ENCODE measurements at regions not wholly inside any gene's neighbourhood (a gene's known extent, or its start where the extent isn't known, plus 50 kb on each side); places are given as distances from the start of the nearest gene placed in this dataset.
A peak's percentile ranks its signal among the peaks of the same experiment; 100 is the strongest.
"Not testable (repeated sequence)": the region's sequence is repeated elsewhere in the genome, so short reads cannot be mapped to it uniquely, and the experiment has no call there.

DNA sequence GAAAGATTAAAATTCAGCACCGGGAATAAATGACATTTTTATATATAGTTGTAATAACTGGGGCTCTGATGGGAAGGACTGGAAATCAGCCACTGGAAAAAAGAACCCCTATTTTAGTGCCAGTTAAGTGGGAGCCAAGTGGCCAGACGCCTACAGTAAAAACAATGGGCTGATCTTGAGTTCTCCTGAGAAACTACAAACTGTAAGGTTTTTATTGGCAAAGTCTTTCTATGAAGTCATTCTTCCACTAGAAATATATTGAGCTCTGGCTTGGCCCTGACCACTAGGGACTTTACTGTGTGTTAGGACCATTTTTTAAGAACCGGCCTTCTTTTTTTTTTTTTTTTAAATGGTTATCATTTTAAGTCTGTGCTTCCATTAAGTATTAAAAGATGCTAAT, 79.6 kb downstream of the ZNF22 start:
- peak; percentile 84 to 89 for ATAC-seq
- intact Hi-C loops (cut with DNase I), result no loop called here
- no peak overlapping the region for H3K4me3 ChIP-seq (ENCODE audit: low read length)
- 39% methylated on average over 3 of the region's 3 CpGs for WGBS
- no peaks in the 10 kb centered on the region for H3K9me3 ChIP-seq (ENCODE audit: control insufficient read depth, low read length)
- no peak overlapping the region for H3K27ac ChIP-seq (ENCODE audit: low read length)
- DNase-seq, result peak in 1 of 3 donors; percentile 23
- no peaks in the 10 kb centered on the region for H3K27me3 ChIP-seq (ENCODE audit: control insufficient read depth, insufficient read depth)
- H3K4me1 ChIP-seq (ENCODE audit: control insufficient read depth, insufficient read depth, low read length), result no peaks in the 10 kb centered on the region

DNA sequence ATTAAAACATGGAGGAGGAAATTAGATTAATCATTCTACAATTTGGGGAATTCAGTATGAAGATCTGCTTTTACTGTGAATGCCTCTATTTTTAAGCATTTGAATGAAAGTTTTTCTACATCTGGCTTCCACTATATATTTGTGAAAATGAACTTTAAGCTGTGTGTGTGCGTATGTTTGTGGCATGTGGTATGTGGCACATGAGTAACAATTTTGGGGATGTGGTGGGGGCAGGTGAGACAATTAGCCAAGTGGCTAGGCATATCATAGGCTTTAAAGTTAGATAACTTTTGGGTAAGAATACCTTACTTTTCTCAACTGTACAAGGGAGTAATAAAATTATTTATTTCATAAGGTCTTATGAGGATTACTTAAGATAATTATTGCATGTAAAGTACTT, 81.5 kb downstream of the ZNF22 start:
- no peak overlapping the region for H3K27ac ChIP-seq (ENCODE audit: low read length)
- 89% methylated on average over 1 of the region's 1 CpG for WGBS
- H3K9me3 ChIP-seq (ENCODE audit: control insufficient read depth, low read length), result no peaks in the 10 kb centered on the region
- no peak overlapping the region for H3K4me3 ChIP-seq (ENCODE audit: low read length)
- no peaks in the 10 kb centered on the region for H3K4me1 ChIP-seq (ENCODE audit: control insufficient read depth, insufficient read depth, low read length)
- no peaks in the 10 kb centered on the region for H3K27me3 ChIP-seq (ENCODE audit: control insufficient read depth, insufficient read depth)
- intact Hi-C loops (cut with DNase I), result no loop called here
- DNase-seq (no peak), ATAC-seq (no peak)

DNA sequence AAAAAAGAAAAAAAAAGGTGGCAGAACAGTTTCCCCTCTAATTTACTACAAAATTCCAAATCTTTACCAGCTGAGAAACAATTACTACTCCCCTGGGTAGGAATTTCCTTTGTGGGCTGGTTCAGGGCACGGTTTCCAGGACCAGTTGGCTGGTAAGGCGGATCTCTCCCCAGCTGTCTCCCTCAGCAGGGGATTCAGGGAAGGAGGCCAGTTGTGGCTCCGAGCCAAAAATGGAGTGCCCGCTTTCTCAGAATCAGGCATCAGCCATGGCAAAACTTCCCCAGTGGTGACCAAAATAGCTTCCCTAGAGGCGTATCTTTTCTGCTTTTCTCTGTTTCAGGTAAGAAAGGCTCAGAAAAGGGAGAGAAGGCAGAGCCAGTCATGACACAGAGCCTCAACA, 91.2 kb downstream of the ZNF22 start:
- Histone ChIP-seq H3K4me1 (ENCODE audit: control insufficient read depth, insufficient read depth, low read length) (no peaks in the 10 kb centered on the region), H3K9me3 (ENCODE audit: control insufficient read depth, low read length) (no peaks in the 10 kb centered on the region), H3K27ac (ENCODE audit: low read length) (no peak overlapping the region), H3K4me3 (ENCODE audit: low read length) (no peak overlapping the region), H3K27me3 (ENCODE audit: control insufficient read depth, insufficient read depth) (no peaks in the 10 kb centered on the region)
- peak in 1 of 3 donors; percentile 51 for DNase-seq
- intact Hi-C loops (cut with DNase I), result no loop called here
- 64% methylated on average over 5 of the region's 5 CpGs for WGBS
- no peak for ATAC-seq

DNA sequence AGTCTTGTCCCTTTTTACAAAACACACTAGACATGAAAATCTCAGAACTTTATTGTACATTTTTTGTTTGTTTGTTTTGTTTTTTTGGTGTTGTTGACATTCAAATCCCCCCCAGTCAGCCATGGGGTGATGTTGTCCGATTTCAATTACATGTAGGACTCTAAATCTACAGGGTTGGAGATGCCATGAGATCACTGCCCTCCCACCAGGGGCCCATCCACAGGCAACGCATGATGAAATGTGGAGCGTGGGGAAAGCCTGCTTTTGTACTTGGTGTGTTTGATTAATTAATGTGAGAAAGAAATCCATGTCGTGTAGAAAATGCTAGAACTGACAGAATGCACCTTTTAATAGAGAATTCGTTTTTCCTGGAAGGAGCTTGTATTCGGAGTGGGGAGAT, 93.2 kb downstream of the ZNF22 start:
- no peaks in the 10 kb centered on the region for H3K4me1 ChIP-seq (ENCODE audit: control insufficient read depth, insufficient read depth, low read length)
- no peaks in the 10 kb centered on the region for H3K27me3 ChIP-seq (ENCODE audit: control insufficient read depth, insufficient read depth)
- no peaks in the 10 kb centered on the region for H3K9me3 ChIP-seq (ENCODE audit: control insufficient read depth, low read length)
- intact Hi-C loops (cut with DNase I), result no loop called here
- H3K27ac ChIP-seq (ENCODE audit: low read length), result no peak overlapping the region
- no peak overlapping the region for H3K4me3 ChIP-seq (ENCODE audit: low read length)
- WGBS, result 76% methylated on average over 6 of the region's 6 CpGs
- DNase-seq, result no peak
- no peak for ATAC-seq

DNA sequence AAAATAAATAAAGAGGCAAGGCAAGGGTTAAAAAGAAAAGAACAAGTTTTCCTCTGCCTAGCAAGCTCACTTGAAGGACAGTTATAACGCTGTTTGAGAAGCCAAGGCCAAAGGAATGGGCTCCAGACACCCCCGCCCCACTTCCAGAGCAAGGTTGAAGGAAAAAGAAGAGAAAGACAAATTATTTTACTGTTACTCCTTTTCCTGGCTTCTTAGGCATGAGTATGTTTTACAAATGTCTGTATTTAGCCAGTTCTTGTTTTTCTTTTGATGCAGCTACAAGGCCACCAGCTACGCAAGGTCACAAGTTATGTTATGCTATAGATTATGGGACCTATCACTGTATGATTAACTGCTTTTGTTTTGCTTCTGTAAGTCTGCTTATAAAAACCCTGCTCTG, 94.6 kb downstream of the ZNF22 start:
- Histone ChIP-seq H3K27ac (ENCODE audit: low read length) (no peak overlapping the region), H3K4me3 (ENCODE audit: low read length) (no peak overlapping the region), H3K27me3 (ENCODE audit: control insufficient read depth, insufficient read depth) (no peaks in the 10 kb centered on the region), H3K4me1 (ENCODE audit: control insufficient read depth, insufficient read depth, low read length) (no peaks in the 10 kb centered on the region), H3K9me3 (ENCODE audit: control insufficient read depth, low read length) (no peaks in the 10 kb centered on the region)
- no peak for ATAC-seq
- intact Hi-C loops (cut with DNase I), result no loop called here
- 67% methylated on average over 3 of the region's 3 CpGs for WGBS
- DNase-seq, result no peak

DNA sequence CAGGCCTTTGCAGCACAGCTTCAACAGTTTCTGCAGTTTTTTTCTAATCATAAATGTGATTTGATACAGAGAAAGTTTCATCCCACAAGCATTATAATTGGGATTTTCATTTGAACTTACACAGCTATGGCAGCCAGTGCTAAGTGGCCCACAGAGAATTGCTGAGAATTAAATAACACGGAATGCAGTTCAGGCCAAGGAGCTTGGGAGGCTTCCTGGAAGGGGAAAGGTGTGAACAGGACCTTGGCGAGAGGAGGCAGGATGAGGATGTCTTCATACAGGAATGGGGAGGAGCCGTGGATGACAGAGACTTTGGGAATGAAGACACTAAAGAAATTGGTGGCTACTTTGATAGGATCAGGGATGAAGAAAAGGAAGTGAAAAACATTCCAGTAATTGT, 95.3 kb downstream of the ZNF22 start:
- DNase-seq (no peak), ATAC-seq (no peak)
- H3K27me3 ChIP-seq (ENCODE audit: control insufficient read depth, insufficient read depth), result no peaks in the 10 kb centered on the region
- H3K4me1 ChIP-seq (ENCODE audit: control insufficient read depth, insufficient read depth, low read length), result no peaks in the 10 kb centered on the region
- WGBS, result 43% methylated on average over 3 of the region's 3 CpGs
- intact Hi-C loops (cut with DNase I), result no loop called here
- H3K9me3 ChIP-seq (ENCODE audit: control insufficient read depth, low read length), result no peaks in the 10 kb centered on the region
- no peak overlapping the region for H3K4me3 ChIP-seq (ENCODE audit: low read length)
- H3K27ac ChIP-seq (ENCODE audit: low read length), result no peak overlapping the region

DNA sequence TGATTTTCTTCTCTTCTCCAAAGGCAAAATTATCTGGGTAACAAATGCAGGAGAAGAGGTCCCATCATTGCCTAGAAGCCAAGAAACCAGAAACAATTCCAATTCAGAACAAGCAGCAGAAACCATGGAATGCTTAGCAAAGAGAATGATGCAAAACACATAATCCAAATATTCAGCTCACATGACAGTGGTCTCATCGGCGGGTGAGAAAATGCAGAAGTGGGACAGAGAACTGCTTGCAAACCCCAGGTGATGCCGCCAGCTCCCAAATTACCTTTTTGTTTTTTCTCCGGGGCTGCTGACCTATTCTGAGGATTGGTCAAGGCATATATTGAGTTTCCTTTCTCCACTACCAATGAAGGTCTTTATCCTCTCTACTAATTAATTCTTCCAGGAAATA, 99.7 kb downstream of the ZNF22 start:
- H3K9me3 ChIP-seq (ENCODE audit: control insufficient read depth, low read length), result no peaks in the 10 kb centered on the region
- H3K27me3 ChIP-seq (ENCODE audit: control insufficient read depth, insufficient read depth), result no peaks in the 10 kb centered on the region
- ATAC-seq (no peak), DNase-seq (no peak)
- no peak overlapping the region for H3K4me3 ChIP-seq (ENCODE audit: low read length)
- no peak overlapping the region for H3K27ac ChIP-seq (ENCODE audit: low read length)
- H3K4me1 ChIP-seq (ENCODE audit: control insufficient read depth, insufficient read depth, low read length), result no peaks in the 10 kb centered on the region
- intact Hi-C loops (cut with DNase I), result no loop called here
- 83% methylated on average over 4 of the region's 4 CpGs for WGBS

DNA sequence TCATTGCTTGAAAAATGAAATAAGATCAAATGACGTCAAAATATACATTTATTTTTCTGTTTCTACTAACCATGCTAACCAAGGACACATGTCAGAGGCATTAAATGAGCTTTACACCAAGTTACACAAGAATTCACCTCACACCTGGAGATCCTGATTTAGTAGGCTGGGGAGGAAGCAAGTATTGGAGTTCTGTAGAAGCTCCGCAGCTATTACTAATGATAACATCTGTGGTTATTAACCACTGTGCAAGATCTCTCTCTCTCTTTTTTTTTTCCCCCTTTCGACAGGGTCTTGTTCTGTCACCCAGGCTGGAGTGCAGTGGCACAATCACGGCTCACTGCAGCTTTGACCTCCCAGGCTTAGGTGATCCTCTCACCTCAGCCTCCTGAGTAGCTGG, 104.0 kb downstream of the ZNF22 start:
- H3K27me3 ChIP-seq (ENCODE audit: control insufficient read depth, insufficient read depth), result no peaks in the 10 kb centered on the region
- 59% methylated on average over 4 of the region's 4 CpGs for WGBS
- intact Hi-C loops (cut with DNase I), result no loop called here
- ATAC-seq (no peak), DNase-seq (no peak)
- no peaks in the 10 kb centered on the region for H3K4me1 ChIP-seq (ENCODE audit: control insufficient read depth, insufficient read depth, low read length)
- H3K9me3 ChIP-seq (ENCODE audit: control insufficient read depth, low read length), result no peaks in the 10 kb centered on the region
- H3K27ac ChIP-seq (ENCODE audit: low read length), result no peak overlapping the region
- no peak overlapping the region for H3K4me3 ChIP-seq (ENCODE audit: low read length)

DNA sequence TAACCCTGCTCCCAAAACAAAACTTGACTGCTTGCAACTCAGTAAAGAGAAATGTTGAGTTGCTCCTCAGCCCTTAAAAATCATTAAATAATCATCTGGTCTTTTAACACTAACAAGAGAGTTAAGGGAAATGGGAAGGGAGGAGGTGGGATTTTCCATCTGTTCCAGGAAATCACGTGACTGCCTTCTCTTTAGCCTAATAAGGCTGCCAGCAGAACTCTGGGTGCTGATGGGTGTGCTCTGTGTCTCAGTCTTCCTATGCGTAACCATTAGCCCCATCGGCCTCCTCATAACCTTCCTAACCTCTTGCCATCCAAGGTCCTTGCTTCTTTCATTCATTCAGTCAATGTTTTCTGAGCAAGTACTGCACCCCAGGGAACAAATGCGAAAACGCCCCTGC, 104.6 kb downstream of the ZNF22 start:
- WGBS, result 32% methylated on average over 5 of the region's 5 CpGs
- DNase-seq; intact Hi-C loops (cut with DNase I); H3K4me1 ChIP-seq (ENCODE audit: control insufficient read depth, insufficient read depth, low read length); H3K9me3 ChIP-seq (ENCODE audit: control insufficient read depth, low read length); H3K27me3 ChIP-seq (ENCODE audit: control insufficient read depth, insufficient read depth); H3K27ac ChIP-seq (ENCODE audit: low read length); H3K4me3 ChIP-seq (ENCODE audit: low read length): not testable (repeated sequence)
- peak in 1 of 2 donors; percentile 68 for ATAC-seq

DNA sequence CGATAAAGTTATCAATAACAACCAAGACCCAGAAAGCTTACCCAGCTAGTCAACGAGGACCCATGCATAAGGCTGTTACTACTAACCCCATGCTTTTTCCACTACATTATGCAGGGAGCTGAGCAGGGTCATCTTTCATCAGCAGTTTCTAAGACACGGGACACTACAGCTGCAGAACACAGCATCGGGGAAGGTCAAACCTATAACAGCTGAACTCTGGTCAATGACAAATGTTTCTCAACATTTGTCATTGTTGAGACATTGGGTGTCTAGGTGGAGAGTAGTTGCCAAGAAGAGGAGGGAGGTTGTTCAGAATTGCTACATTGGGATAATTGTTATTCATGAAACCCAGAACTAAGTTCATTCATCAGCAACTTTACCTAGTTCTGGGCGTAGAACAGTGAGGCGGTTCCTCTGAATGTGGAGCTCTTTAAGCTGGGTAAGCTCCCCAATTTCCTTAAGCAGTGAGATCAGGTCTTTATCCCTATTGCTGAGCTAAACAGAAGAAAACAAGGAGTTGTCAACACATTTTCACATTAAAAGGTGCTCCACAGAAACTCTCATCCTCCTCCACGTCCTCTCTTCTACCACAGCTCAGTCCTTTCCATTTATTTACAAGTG, 105.6 kb downstream of the ZNF22 start:
- Histone ChIP-seq H3K9me3 (ENCODE audit: control insufficient read depth, low read length) (no peaks in the 10 kb centered on the region), H3K4me1 (ENCODE audit: control insufficient read depth, insufficient read depth, low read length) (no peaks in the 10 kb centered on the region), H3K27me3 (ENCODE audit: control insufficient read depth, insufficient read depth) (no peaks in the 10 kb centered on the region), H3K4me3 (ENCODE audit: low read length) (no peak overlapping the region), H3K27ac (ENCODE audit: low read length) (no peak overlapping the region)
- ATAC-seq (no peak), DNase-seq (no peak)
- 73% methylated on average over 6 of the region's 7 CpGs for WGBS
- intact Hi-C loops (cut with DNase I), result no loop called here

DNA sequence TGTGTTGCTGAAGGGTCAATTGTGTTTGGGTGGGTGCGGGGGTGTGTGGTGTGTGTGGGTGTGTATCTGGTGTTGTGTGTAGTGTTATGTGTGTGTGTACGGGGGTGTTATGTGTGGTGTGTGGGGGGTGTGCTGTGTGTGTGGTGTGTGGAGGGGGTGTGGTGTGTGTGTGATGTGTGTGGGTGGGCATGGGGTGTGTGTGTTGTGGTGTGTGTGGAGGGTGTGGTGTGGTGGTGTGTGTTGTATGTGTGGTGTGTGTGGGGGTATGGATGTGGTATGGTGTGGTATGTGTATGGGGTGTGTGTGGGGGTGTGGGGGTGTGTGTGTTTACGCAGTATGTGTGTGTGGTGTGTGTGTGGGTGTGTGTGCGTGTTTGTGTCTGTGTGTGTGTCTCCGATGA, 110.8 kb downstream of the ZNF22 start:
- DNase-seq, result no peak
- ATAC-seq, result no peak
- H3K27me3 ChIP-seq (ENCODE audit: control insufficient read depth, insufficient read depth), result no peaks in the 10 kb centered on the region
- H3K9me3 ChIP-seq (ENCODE audit: control insufficient read depth, low read length), result no peaks in the 10 kb centered on the region
- intact Hi-C loops (cut with DNase I), result no loop called here
- H3K27ac ChIP-seq (ENCODE audit: low read length), result no peak overlapping the region
- H3K4me1 ChIP-seq (ENCODE audit: control insufficient read depth, insufficient read depth, low read length), result no peaks in the 10 kb centered on the region
- no peak overlapping the region for H3K4me3 ChIP-seq (ENCODE audit: low read length)
- WGBS, result 92% methylated on average over 5 of the region's 5 CpGs

DNA sequence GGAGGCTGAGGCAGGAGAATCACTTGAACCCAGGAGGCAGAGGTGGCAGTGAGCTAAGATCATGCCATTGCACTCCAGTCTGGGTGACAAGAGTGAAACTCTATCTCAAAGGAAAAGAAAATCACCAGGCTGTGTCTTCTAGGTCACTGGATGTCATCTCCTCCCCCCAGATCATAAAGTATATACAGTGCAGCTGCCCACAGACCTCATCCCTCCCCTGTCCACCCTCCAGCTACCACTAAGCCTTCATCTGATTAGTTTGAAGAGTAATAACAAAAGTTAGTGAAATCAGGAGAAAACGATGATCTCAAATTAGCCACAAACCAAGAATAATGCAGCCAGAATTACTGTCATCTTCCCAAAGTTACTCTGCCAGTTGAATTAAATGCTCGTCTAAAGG, 117.2 kb downstream of the ZNF22 start:
- H3K4me1 ChIP-seq (ENCODE audit: control insufficient read depth, insufficient read depth, low read length); H3K4me3 ChIP-seq (ENCODE audit: low read length); DNase-seq; intact Hi-C loops (cut with DNase I); H3K27ac ChIP-seq (ENCODE audit: low read length); ATAC-seq; H3K27me3 ChIP-seq (ENCODE audit: control insufficient read depth, insufficient read depth); H3K9me3 ChIP-seq (ENCODE audit: control insufficient read depth, low read length): not testable (repeated sequence)
- WGBS, result 79% methylated on average over 2 of the region's 2 CpGs
